Skeletal muscle satellite cell (primary cell): ENCODE measurements at regions not wholly inside any gene's neighbourhood (a gene's known extent, or its start where the extent isn't known, plus 50 kb on each side); places are given as distances from the start of the nearest gene placed in this dataset.
A peak's percentile ranks its signal among the peaks of the same experiment; 100 is the strongest.
"Not testable (repeated sequence)": the region's sequence is repeated elsewhere in the genome, so short reads cannot be mapped to it uniquely, and the experiment has no call there.

Source experiments
- H3K27me3 ChIP-seq: 2 replicates; pipeline ENCODE4 v1.7.0; 2013; ENCODE audit warnings: low read length; ENCODE audit not compliant: control insufficient read depth, insufficient read depth
- H3K36me3 ChIP-seq: 2 replicates; pipeline ENCODE4 v1.7.0; 2013; ENCODE audit warnings: mild to moderate bottlenecking, control low read depth, low read length; ENCODE audit not compliant: insufficient read depth
- H3K4me1 ChIP-seq: 2 replicates; pipeline ENCODE4 v1.7.0; 2013; ENCODE audit warnings: low read length; ENCODE audit not compliant: control insufficient read depth, insufficient read depth
- H3K4me2 ChIP-seq: 2 replicates; pipeline ENCODE4 v1.7.0; 2013; ENCODE audit warnings: mild to moderate bottlenecking, low read length
- H3K4me3 ChIP-seq: 2 replicates; pipeline ENCODE4 v1.7.0; 2013; ENCODE audit warnings: low read length
- H3K9ac ChIP-seq: 2 replicates; pipeline ENCODE4 v1.7.0; 2013; ENCODE audit warnings: mild to moderate bottlenecking, low read depth, low read length, moderate library complexity
- H3K9me3 ChIP-seq: replicated peaks from 2 replicates; pipeline ENCODE4 v1.7.0; 2013; ENCODE audit warnings: mild to moderate bottlenecking, control low read depth, low read length

DNA sequence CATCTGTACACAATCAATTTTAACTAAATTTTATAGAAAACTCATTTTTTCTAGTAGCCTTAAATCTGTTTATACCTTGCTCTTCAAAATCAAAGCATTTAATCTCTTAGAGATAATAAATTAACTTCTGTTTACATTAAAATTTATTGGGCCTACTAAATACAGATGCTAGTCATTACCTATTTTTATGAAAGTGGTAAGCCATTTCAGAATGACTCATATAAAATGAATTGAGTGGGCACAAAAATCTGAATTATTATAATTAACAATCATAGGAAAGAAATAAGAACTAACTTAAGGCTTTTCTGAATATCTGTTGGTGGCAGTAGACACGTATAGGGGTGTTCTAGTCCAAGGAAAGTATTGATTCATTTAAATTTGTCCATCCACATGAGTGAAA, 157.9 kb downstream of the KCNJ2 start:
- H3K9ac ChIP-seq, result no peak overlapping the region
- H3K9me3 ChIP-seq, result no peaks in the 10 kb centered on the region
- H3K27me3 ChIP-seq, result no peaks in the 10 kb centered on the region
- no peaks in the 10 kb centered on the region for H3K36me3 ChIP-seq
- no peak overlapping the region for H3K4me3 ChIP-seq
- no peak overlapping the region for H3K4me2 ChIP-seq
- H3K4me1 ChIP-seq, result peaks cover 4% of the 10 kb centered on the region

- no peaks in the 10 kb centered on the region for H3K9me3 ChIP-seq
- H3K9ac ChIP-seq, result no peak overlapping the region
- no peak overlapping the region for H3K4me3 ChIP-seq
- H3K27me3 ChIP-seq, result no peaks in the 10 kb centered on the region
- H3K36me3 ChIP-seq, result no peaks in the 10 kb centered on the region
- H3K4me1 ChIP-seq, result peaks cover 4% of the 10 kb centered on the region
- no peak overlapping the region for H3K4me2 ChIP-seq
Observed at GRCh38 chr17:70327723-70328122, 158.4 kb downstream of the KCNJ2 start.

- no peaks in the 10 kb centered on the region for H3K9me3 ChIP-seq
- H3K4me2 ChIP-seq, result no peak overlapping the region
- peaks cover 4% of the 10 kb centered on the region for H3K4me1 ChIP-seq
- no peak overlapping the region for H3K9ac ChIP-seq
- no peaks in the 10 kb centered on the region for H3K36me3 ChIP-seq
- no peak overlapping the region for H3K4me3 ChIP-seq
- H3K27me3 ChIP-seq, result no peaks in the 10 kb centered on the region
Observed at GRCh38 chr17:70329721-70330120, 160.4 kb downstream of the KCNJ2 start.

- H3K4me2 ChIP-seq, H3K9me3 ChIP-seq, H3K36me3 ChIP-seq: not testable (repeated sequence)
Observed at GRCh38 chr17:70331066-70331465, 161.7 kb downstream of the KCNJ2 start.

DNA sequence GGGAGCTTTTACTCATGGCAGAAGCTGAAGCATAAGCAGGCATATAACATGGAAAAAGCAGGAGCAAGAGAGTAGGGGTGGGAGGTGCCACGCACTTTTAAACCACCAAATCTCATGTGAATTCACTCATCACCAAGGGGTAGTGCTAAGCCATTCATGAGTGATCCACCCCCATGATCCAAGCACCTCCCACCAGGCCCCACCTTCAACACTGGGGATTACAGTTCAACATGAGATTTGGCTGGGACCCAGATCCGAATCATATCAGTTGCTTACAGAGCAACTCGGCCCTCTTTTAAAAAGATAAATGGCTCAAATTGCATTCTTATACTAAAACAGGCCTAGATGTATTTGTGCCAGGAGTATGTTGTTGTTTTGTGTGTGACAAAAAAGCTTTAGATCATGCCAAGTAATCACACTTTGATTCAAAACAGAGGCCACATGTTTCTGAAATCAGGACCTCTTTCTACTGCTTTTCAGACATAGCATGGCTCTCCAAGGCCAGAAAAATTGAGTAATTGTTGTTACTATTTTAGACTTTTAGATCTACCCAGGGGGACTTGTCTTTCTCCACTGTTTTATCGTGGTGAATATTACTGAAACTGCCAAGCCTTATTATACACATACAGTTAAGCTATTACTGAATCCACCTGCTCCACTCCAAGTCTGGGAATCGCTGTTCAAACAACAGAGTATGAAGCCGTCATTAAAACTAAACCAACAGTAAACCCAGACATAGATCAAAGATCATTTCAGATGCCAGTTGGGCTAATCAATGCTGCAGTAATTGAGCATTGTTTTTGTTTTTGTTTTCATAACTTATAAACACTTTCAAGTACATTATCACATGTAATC, 163.3 kb downstream of the KCNJ2 start:
- no peak overlapping the region for H3K9ac ChIP-seq
- no peaks in the 10 kb centered on the region for H3K9me3 ChIP-seq
- H3K27me3 ChIP-seq, result no peaks in the 10 kb centered on the region
- no peak overlapping the region for H3K4me3 ChIP-seq
- no peaks in the 10 kb centered on the region for H3K36me3 ChIP-seq
- peaks cover 2% of the 10 kb centered on the region for H3K4me1 ChIP-seq
- no peak overlapping the region for H3K4me2 ChIP-seq

More at GRCh38 chr17:70331066-70331465, 161.7 kb downstream of the KCNJ2 start:
- H3K4me3 ChIP-seq, H3K4me1 ChIP-seq, H3K9ac ChIP-seq, H3K27me3 ChIP-seq: not testable (repeated sequence)

DNA sequence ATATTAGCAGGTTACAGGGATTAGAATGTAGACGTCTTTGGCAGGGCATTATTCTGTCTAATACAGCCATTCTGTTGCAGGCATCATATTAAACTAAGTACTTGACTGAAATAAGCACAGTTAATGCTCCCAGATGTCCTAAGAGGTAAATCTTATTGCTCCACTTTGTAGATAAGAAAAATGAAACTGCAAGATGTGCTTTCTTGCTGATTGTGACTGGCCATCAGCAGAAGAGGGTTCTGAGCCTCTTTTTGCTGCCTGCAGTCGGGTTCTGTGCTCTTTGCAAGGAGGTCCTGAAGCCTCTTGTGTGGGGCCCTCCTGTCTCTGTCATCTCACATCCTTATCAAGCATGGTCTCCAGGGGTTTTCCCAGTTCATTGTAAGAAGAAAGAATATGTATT, 167.1 kb downstream of the KCNJ2 start:
- H3K4me2 ChIP-seq, result no peak overlapping the region
- no peaks in the 10 kb centered on the region for H3K27me3 ChIP-seq
- no peak overlapping the region for H3K9ac ChIP-seq
- no peak overlapping the region for H3K4me3 ChIP-seq
- H3K36me3 ChIP-seq, result no peaks in the 10 kb centered on the region
- no peaks in the 10 kb centered on the region for H3K4me1 ChIP-seq
- no peaks in the 10 kb centered on the region for H3K9me3 ChIP-seq

DNA sequence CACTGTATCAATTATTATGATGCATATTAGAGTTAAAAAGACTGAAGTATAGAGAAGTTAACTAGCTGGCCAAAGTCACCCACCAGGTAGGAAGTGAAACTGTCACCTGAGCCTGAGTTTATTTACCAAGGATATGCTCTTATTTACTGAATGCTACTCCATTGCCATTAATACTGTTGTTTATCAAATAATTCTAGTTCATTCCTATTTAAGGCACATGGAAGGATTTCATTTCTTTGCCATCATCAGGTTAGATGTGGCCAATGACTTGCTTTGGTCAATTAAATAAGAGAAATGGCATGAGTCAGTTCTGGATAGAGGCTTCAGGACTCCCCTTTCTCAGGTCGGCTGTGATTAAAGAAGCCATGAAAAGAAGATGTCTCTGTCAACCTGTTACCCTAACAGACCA, 169.6 kb downstream of the KCNJ2 start:
- Histone ChIP-seq H3K36me3 (no peaks in the 10 kb centered on the region), H3K4me2 (no peak overlapping the region), H3K9me3 (no peaks in the 10 kb centered on the region), H3K4me3 (no peak overlapping the region), H3K9ac (no peak overlapping the region), H3K27me3 (no peaks in the 10 kb centered on the region), H3K4me1 (no peaks in the 10 kb centered on the region)

DNA sequence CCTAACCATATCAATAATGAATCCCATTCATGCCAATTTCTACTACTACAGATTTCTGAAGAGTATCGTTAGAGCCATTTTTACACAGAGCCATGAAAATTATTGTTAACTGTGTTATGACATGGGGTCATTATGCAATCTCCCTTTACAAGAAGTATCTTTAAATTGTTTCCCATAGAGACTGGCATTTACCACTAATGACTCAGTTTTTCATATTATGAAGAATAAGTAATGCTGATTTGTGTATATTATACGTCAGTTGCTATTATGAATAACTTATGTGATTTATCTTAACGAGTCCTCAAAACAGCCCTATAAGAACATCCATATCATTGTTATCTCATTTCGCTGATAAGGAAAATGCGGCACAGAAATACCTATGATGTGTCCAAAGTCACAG, 173.8 kb downstream of the KCNJ2 start:
- Histone ChIP-seq H3K9ac (no peak overlapping the region), H3K36me3 (no peaks in the 10 kb centered on the region)

DNA sequence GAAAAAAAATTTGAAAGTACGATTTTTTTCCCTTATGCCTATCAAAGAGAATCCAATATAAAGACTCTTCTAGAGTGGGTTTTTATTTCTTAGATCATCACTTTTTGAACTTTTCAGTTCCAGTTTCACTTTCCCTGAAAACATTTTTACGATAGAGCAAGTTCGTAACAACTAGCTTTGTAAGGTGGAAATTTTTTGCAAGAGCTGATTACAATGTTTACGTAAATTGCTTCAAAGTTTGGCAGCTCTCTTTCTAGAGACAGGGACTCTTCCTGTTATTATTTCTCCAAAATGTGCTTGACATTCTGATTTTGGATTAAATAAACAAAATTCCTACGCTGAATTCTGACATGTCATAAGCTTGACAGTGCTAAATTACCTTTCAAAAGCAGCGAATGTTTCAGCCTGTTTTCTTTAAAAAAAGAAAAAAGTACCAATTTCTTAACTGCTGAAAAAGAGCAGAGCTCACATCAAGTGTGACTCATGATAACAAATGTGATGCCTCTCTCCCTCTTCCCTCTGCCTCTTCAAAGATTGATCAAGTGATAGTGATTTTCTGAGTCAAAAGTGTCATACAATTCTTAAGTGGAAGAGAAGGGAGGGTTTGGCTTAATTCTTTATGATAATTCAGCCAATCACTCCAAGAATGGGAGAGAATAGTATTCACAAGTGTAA, 175.2 kb downstream of the KCNJ2 start:
- peak overlapping the region; percentile 29 for H3K9ac ChIP-seq
- no peaks in the 10 kb centered on the region for H3K27me3 ChIP-seq
- peak overlapping the region; percentile 48 for H3K4me3 ChIP-seq
- H3K4me2 ChIP-seq, result peak overlapping the region; percentile 75
- no peaks in the 10 kb centered on the region for H3K36me3 ChIP-seq
- no peaks in the 10 kb centered on the region for H3K9me3 ChIP-seq
- H3K4me1 ChIP-seq, result no peaks in the 10 kb centered on the region

More for the DNA sequence above, 173.8 kb downstream of the KCNJ2 start:
- Histone ChIP-seq H3K9me3 (no peaks in the 10 kb centered on the region), H3K27me3 (no peaks in the 10 kb centered on the region), H3K4me1 (no peaks in the 10 kb centered on the region), H3K4me2 (no peak overlapping the region), H3K4me3 (no peak overlapping the region)

DNA sequence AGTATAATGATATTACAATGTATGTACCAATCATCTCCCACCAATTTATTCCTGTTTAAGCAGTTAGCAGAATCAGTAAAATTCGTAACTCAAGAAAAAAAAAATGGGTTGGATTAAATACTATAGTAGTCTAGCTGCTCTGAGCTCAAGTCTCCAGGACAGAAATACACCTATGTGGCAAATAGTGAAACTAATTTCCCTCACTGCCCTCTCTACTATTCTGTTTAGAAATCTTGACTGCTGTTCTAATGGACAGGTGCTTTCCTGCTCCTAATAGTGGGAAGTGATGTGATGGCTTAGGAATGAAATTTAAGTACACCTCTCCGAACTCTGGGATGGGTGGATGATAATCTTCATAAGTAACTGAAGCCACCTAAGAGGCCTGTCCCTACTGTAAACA, 175.7 kb downstream of the KCNJ2 start:
- H3K27me3 ChIP-seq, result no peaks in the 10 kb centered on the region
- peak overlapping the region; percentile 75 for H3K4me2 ChIP-seq
- H3K9me3 ChIP-seq, result no peaks in the 10 kb centered on the region
- no peak overlapping the region for H3K9ac ChIP-seq
- H3K36me3 ChIP-seq, result no peaks in the 10 kb centered on the region
- H3K4me1 ChIP-seq, result no peaks in the 10 kb centered on the region
- H3K4me3 ChIP-seq, result no peak overlapping the region

DNA sequence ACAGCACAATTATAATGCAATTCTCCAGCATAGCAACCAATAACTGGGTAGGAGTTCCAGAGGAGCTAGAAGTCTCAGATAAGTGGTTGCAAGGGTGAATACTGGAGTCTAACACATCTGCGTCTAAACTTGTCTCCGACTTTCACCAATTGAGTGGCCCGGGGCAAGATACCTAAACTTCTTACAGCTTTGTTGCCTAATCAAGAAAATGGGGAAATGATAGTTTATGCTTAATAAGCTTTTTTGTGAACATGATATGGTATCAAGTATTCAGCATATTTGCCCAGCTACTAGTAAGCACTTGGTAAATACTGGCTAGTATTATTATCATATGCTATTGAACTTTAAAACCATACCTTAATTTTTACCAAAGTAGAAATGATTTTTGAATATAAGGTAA, 183.5 kb downstream of the KCNJ2 start:
- H3K9ac ChIP-seq, result no peak overlapping the region
- no peaks in the 10 kb centered on the region for H3K36me3 ChIP-seq
- no peaks in the 10 kb centered on the region for H3K9me3 ChIP-seq
- no peak overlapping the region for H3K4me3 ChIP-seq
- H3K4me1 ChIP-seq, result peaks cover 11% of the 10 kb centered on the region
- H3K4me2 ChIP-seq, result no peak overlapping the region
- no peaks in the 10 kb centered on the region for H3K27me3 ChIP-seq
